ENCODE measurements at regions not wholly inside any gene's neighbourhood (a gene's known extent, or its start where the extent isn't known, plus 50 kb on each side); places are given as distances from the start of the nearest gene placed in this dataset.
A peak's percentile ranks its signal among the peaks of the same experiment; 100 is the strongest.

- TF ChIP-seq NKRF (IDR thresholded peaks at IDR 0.05; ENCODE audit: borderline replicate concordance) (no peak), ZNF592 (IDR thresholded peaks at IDR 0.05) (peak; percentile 68), CBFA2T2 (conservative IDR thresholded peaks at IDR 0.05) (no peak), PML (IDR thresholded peaks at IDR 0.05; ENCODE audit: low read length) (no peak), ELF2 (CRISPR knock-in tag; IDR thresholded peaks at IDR 0.05) (no peak), FOXK2 (conservative IDR thresholded peaks at IDR 0.05 in 1 of 2, IDR thresholded peaks at IDR 0.05 in 1 of 2; ENCODE audit: low read depth in 2 of 2) (0 out of 4 replicates have a peak, but pooled peaks of 1 of the 2 experiments have one; percentile 13), TEAD2 (tag; IDR thresholded peaks at IDR 0.05) (0 out of 2 replicates have a peak, but pooled peaks have one; percentile 27), EWSR1 (IDR thresholded peaks at IDR 0.05; ENCODE audit: borderline replicate concordance, low read depth, partially characterized antibody) (no peak), YY1 (IDR thresholded peaks at IDR 0.05; ENCODE audit: borderline replicate concordance in 1 of 3, control insufficient read depth in 1 of 3, extremely low read depth in 1 of 3, insufficient read depth in 3 of 3, insufficient read length in 1 of 3, insufficient replicate concordance in 2 of 3, low read depth in 1 of 3, low read length in 2 of 3) (peak in 1 of 3 experiments; percentile 20), DPF2 (IDR thresholded peaks at IDR 0.05) (peak; percentile 51; the same call in 1 of the 2 replicates), SPI1 (IDR thresholded peaks at IDR 0.05; ENCODE audit: borderline replicate concordance, low read depth, low read length) (peak; percentile 74), ETV1 (tag; conservative IDR thresholded peaks at IDR 0.05; ENCODE audit: low read depth) (peak; percentile 90), MTA1 (IDR thresholded peaks at IDR 0.05; ENCODE audit: borderline replicate concordance) (0 out of 2 replicates have a peak, but pooled peaks have one; percentile 32), EP300 (IDR thresholded peaks at IDR 0.05; ENCODE audit: low read length) (peak; percentile 37; the same call in 1 of the 2 replicates), RFX7 (CRISPR knock-in tag; IDR thresholded peaks at IDR 0.05) (no peak), ELF1 (tag; IDR thresholded peaks at IDR 0.05) (peak; percentile 51), SOX6 (IDR thresholded peaks at IDR 0.05) (peak; percentile 76)
Observed at GRCh38 chr3:152656214-152656971, 178.5 kb upstream of the P2RY1 start (continued).

Measured in K562 (cell line).